Heart right ventricle (tissue), 16 donors: ENCODE measurements at regions not wholly inside any gene's neighbourhood (a gene's known extent, or its start where the extent isn't known, plus 50 kb on each side); places are given as distances from the start of the nearest gene placed in this dataset.

Source experiments
- ATAC-seq, 8 donors: fragments of 200-7000 bp; cut with Tn5 transposase; one replicate each; pipeline ENCODE4 v1.9.1; 2020; ENCODE audit warnings: mild to moderate bottlenecking in 8 of 8, moderate library complexity in 8 of 8, moderate number of reproducible peaks in 1 of 8
- DNase-seq, 2 donors: peaks; one replicate each; pipeline ENCODE4 v3.0.0-alpha.2; 2020
- H3K27ac ChIP-seq, 10 donors: fragments of 200-600 bp; sonication (generic) in 2 of 10; one replicate each; pipeline versions ENCODE4 v1.5.0 to v1.8.0; 2020 to 2022; ENCODE audit warnings: mild to moderate bottlenecking in 3 of 10
- H3K27me3 ChIP-seq, 7 donors: fragments of 200-600 bp; one replicate each; pipeline ENCODE4 v1.8.0; 2021 to 2022; ENCODE audit warnings: mild to moderate bottlenecking in 2 of 7
- H3K36me3 ChIP-seq, 9 donors: fragments of 200-600 bp; sonication (generic) in 1 of 9; one replicate each; pipeline versions ENCODE4 v1.5.0 to v1.8.0; 2020 to 2022; ENCODE audit warnings: mild to moderate bottlenecking in 2 of 9
- H3K4me1 ChIP-seq, 9 donors: fragments of 200-600 bp; sonication (generic) in 1 of 9; one replicate each; pipeline versions ENCODE4 v1.5.0 to v1.8.0; 2020 to 2022; ENCODE audit warnings: mild to moderate bottlenecking in 4 of 9
- H3K4me3 ChIP-seq, 10 donors: fragments of 200-600 bp; sonication (generic) in 2 of 10; one replicate each; pipeline versions ENCODE4 v1.5.0 to v1.8.0; 2020 to 2022; ENCODE audit warnings: mild to moderate bottlenecking in 7 of 10, moderate library complexity in 2 of 10
- H3K9me3 ChIP-seq, 11 donors: fragments of 200-600 bp in 10 of 11; sonication (generic) in 2 of 11; one replicate each; pipeline versions ENCODE4 v1.5.0 to v1.8.0; 2013 to 2022; ENCODE audit warnings: mild to moderate bottlenecking in 2 of 11, control low read depth in 1 of 11, moderate library complexity in 1 of 11
- WGBS, 2 donors: extraction: QIAGEN DNeasy Blood & Tissue Kit; methylation state at CpG; one replicate each; pipeline ENCODE4 v1.1.7; 2013; ENCODE audit warnings: inconsistent platforms in 1 of 2; 5-methylcytosine and 5-hydroxymethylcytosine counted together
- intact Hi-C, 10 donors: fragments of 100-400 bp; cut with DNase I; formaldehyde crosslinking; loops; one replicate each; pipeline versions ENCODE4 v1.11.1 to v1.14.2; 2022
- TF ChIP-seq, protein P1 (sequence below), 9 donors: fragments of 200-600 bp; sonication (generic) in 2 of 9; IDR thresholded peaks; one replicate each; pipeline versions ENCODE4 v1.5.0 to v1.8.0; 2021 to 2022; ENCODE audit warnings: antibody characterized with exemption in 9 of 9, mild to moderate bottlenecking in 5 of 9, moderate library complexity in 1 of 9
- donor health status: Arrhythmogenic right ventricular cardiomyopathy.
- donor health status: ischemic (EF 13 %, LVEDD 7.1; RV severe dilation, severe dysfunction).
- donor health status: healthy with polysubstance abuse.
- donor health status: DM: no; HTN: yes; CAD: no.
- donor health status: DM: no; HTN: no; CAD: no.
- donor health status: ischemic (EF 25% LVEDD 6.9; RV normal size, moderate dysfunction).
- donor health status: ischemic (EF 25% LVEDD 5.7; RV mildly dilated, moderate dysfunction).
- donor health status: healthy.
- donor health status: DM: yes; HTN: yes; CAD: no.
- donor health status: Ischemic cardiomyopathy.
- donor health status: ischemic (EF 35%, LVEDD 5.7; RV mildly dilated, moderate dysfunction).
- donor health status: nonischemic (EF 11% LVEDD 7.7; RV severe dilation, severe dysfunction).
- donor health status: DM: yes; HTN: yes; CAD: no.
- donor health status: PGD.
- donor health status: ischemic (EF 29% LVEDD 5.4; RV normal size, mild dysfunction).
- donor health status: nonischemic (EF 23%, LVEDD 6.1; RV moderate dilation, normal function).

- H3K4me3 ChIP-seq, result no peak overlapping the region
- peaks cover 0 to 5% (median 0%) of the 10 kb centered on the region in 7 donors for H3K27me3 ChIP-seq
- H3K4me1 ChIP-seq, result no peaks in the 10 kb centered on the region
- WGBS, 2 donors, result 71 to 74% methylated on average over 3 of the region's 3 CpGs
- DNase-seq (no peak), ATAC-seq (no peak)
- intact Hi-C loops, result no loop called here
- no peaks in the 10 kb centered on the region for H3K36me3 ChIP-seq
- H3K27ac ChIP-seq, result no peak overlapping the region
- peaks cover 0 to 22% (median 13%) of the 10 kb centered on the region in 11 donors for H3K9me3 ChIP-seq
- TF ChIP-seq, protein P1, sequence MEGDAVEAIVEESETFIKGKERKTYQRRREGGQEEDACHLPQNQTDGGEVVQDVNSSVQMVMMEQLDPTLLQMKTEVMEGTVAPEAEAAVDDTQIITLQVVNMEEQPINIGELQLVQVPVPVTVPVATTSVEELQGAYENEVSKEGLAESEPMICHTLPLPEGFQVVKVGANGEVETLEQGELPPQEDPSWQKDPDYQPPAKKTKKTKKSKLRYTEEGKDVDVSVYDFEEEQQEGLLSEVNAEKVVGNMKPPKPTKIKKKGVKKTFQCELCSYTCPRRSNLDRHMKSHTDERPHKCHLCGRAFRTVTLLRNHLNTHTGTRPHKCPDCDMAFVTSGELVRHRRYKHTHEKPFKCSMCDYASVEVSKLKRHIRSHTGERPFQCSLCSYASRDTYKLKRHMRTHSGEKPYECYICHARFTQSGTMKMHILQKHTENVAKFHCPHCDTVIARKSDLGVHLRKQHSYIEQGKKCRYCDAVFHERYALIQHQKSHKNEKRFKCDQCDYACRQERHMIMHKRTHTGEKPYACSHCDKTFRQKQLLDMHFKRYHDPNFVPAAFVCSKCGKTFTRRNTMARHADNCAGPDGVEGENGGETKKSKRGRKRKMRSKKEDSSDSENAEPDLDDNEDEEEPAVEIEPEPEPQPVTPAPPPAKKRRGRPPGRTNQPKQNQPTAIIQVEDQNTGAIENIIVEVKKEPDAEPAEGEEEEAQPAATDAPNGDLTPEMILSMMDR (IDR thresholded peaks at IDR 0.05), result no peak
Observed at GRCh38 chr9:120315154-120315553, 264.8 kb downstream of the CDK5RAP2 start.

DNA sequence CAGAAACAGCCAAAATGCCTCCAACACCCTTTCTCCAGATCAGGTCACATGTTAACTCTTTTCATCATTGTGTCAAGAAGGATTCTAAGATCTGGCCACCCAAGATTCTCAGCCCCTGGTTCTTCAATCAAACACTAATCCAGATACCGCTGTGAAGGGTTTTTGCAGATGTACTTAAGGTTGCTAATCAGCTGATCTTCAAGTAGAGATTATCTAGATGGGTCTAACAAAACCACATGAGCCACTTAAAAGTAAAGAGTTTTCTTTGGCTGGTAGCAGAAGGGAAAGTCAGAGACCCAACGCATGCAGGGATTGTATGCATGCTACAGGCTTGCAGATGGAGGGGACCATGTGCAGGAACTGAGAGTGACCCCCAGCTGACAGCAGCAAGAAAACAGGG lies 267.9 kb downstream of the CDK5RAP2 start:
- ATAC-seq, result no peak
- intact Hi-C loops, result no loop called here
- no peak overlapping the region for H3K27ac ChIP-seq
- H3K27me3 ChIP-seq, result peaks cover 0 to 5% (median 0%) of the 10 kb centered on the region in 7 donors
- WGBS, 2 donors, result 78 to 80% methylated on average over 2 of the region's 2 CpGs
- TF ChIP-seq, protein P1 (IDR thresholded peaks at IDR 0.05), result no peak
- no peak overlapping the region for H3K4me3 ChIP-seq
- no peaks in the 10 kb centered on the region for H3K4me1 ChIP-seq
- H3K9me3 ChIP-seq, result peaks cover 0 to 22% (median 13%) of the 10 kb centered on the region in 11 donors
- no peaks in the 10 kb centered on the region for H3K36me3 ChIP-seq
- no peak for DNase-seq

GRCh38 chr9:120310035-120310434 lies 269.9 kb downstream of the CDK5RAP2 start:
- intact Hi-C loops, result no loop called here
- H3K36me3 ChIP-seq, result no peaks in the 10 kb centered on the region
- no peaks in the 10 kb centered on the region for H3K4me1 ChIP-seq
- TF ChIP-seq, protein P1 (IDR thresholded peaks at IDR 0.05), result no peak
- WGBS, 2 donors, result 48 to 70% methylated on average over 3 of the region's 3 CpGs
- DNase-seq (no peak), ATAC-seq (no peak)
- H3K9me3 ChIP-seq, result peaks cover 0 to 18% (median 13%) of the 10 kb centered on the region in 11 donors
- no peak overlapping the region for H3K27ac ChIP-seq
- peaks cover 0 to 5% (median 0%) of the 10 kb centered on the region in 7 donors for H3K27me3 ChIP-seq
- no peak overlapping the region for H3K4me3 ChIP-seq

GRCh38 chr9:120308495-120308894 lies 271.5 kb downstream of the CDK5RAP2 start:
- H3K27ac ChIP-seq, result no peak overlapping the region
- TF ChIP-seq, protein P1 (IDR thresholded peaks at IDR 0.05), result no peak
- 25 to 26% methylated on average over 3 of the region's 3 CpGs for WGBS, 2 donors
- peaks cover 0 to 4% (median 0%) of the 10 kb centered on the region in 11 donors for H3K9me3 ChIP-seq
- H3K27me3 ChIP-seq, result peaks cover 0 to 5% (median 0%) of the 10 kb centered on the region in 7 donors
- DNase-seq (no peak), ATAC-seq (no peak)
- H3K4me1 ChIP-seq, result no peaks in the 10 kb centered on the region
- intact Hi-C loops, result no loop called here
- H3K36me3 ChIP-seq, result no peaks in the 10 kb centered on the region
- no peak overlapping the region for H3K4me3 ChIP-seq
